A673 (cell line): ENCODE measurements at regions not wholly inside any gene's neighbourhood (a gene's known extent, or its start where the extent isn't known, plus 50 kb on each side); places are given as distances from the start of the nearest gene placed in this dataset.

Source experiments
- BruUV-seq: library from RNA; stranded (reverse); fragments of 400-500 nt; replicated peaks from 2 replicates; lab custom pipeline; 2021; lab: Mats Ljungman, UMichigan
- CTCF ChIA-PET: fragments of 300-600 bp; sonication (Branson Sonifier 250); formaldehyde crosslinking; loops from one replicate; lab custom pipeline; 2022; ENCODE audit warnings: antibody characterized with exemption; lab: Charles Lee
- POLR2A ChIA-PET: fragments of 300-600 bp; sonication (Branson Sonifier 250); formaldehyde crosslinking; loops from one replicate; lab custom pipeline; 2022; ENCODE audit warnings: antibody characterized with exemption; ENCODE audit not compliant: low non-redundant PET; lab: Charles Lee
- DNase-seq: peaks from one replicate; pipeline ENCODE4 v3.0.0-alpha.2; 2015; ENCODE audit warnings: low spot score
- H3K27ac ChIP-seq: fragments of 200-600 bp; sonication (generic); 2 replicates; pipeline ENCODE4 v1.5.1; 2016; ENCODE audit warnings: mixed run types, low read depth, mild to moderate bottlenecking, mixed read lengths, antibody characterized with exemption, low read length; ENCODE audit not compliant: poor library complexity, severe bottlenecking
- H3K27me3 ChIP-seq: fragments of 200-600 bp; sonication (generic); replicated peaks from 2 replicates; pipeline ENCODE4 v1.6.1; 2017; ENCODE audit warnings: mixed run types, low read depth, mild to moderate bottlenecking, mixed read lengths, antibody characterized with exemption, low read length; ENCODE audit not compliant: insufficient read depth, poor library complexity
- H3K36me3 ChIP-seq: fragments of 200-600 bp; sonication (generic); 2 replicates; pipeline ENCODE4 v1.6.1; 2016; ENCODE audit warnings: mixed run types, mild to moderate bottlenecking, mixed read lengths, antibody characterized with exemption, low read length; ENCODE audit not compliant: insufficient read depth, poor library complexity, severe bottlenecking
- H3K4me1 ChIP-seq: fragments of 200-600 bp; sonication (generic); 2 replicates; pipeline ENCODE4 v1.6.1; 2017; ENCODE audit warnings: mixed run types, mild to moderate bottlenecking, mixed read lengths, antibody characterized with exemption, low read length; ENCODE audit not compliant: insufficient read depth, poor library complexity, severe bottlenecking
- H3K4me3 ChIP-seq: fragments of 200-600 bp; sonication (generic); 2 replicates; pipeline ENCODE4 v1.5.1; 2016; ENCODE audit warnings: low read depth, mixed run types, mild to moderate bottlenecking, mixed read lengths, low read length; ENCODE audit not compliant: poor library complexity, severe bottlenecking
- H3K9me3 ChIP-seq: fragments of 200-600 bp; sonication (generic); 2 replicates; pipeline ENCODE4 v1.6.1; 2016; ENCODE audit warnings: mixed run types, low read depth, mild to moderate bottlenecking, mixed read lengths, antibody characterized with exemption, low read length; ENCODE audit not compliant: poor library complexity, severe bottlenecking
- CTCF ChIP-seq: fragments of 300-800, 200-600 bp; sonication (generic); conservative IDR thresholded peaks from 2 replicates; pipeline ENCODE4 v1.5.1; 2017; ENCODE audit warnings: low read depth, mild to moderate bottlenecking, antibody characterized with exemption, low read length, moderate library complexity, mixed read lengths
- EZH2 ChIP-seq: fragments of 200-600 bp; sonication (generic); IDR thresholded peaks from 2 replicates; pipeline ENCODE4 v1.6.1; 2017; ENCODE audit warnings: borderline replicate concordance, low read depth, mild to moderate bottlenecking, mixed read lengths, antibody characterized with exemption, low read length; ENCODE audit not compliant: poor library complexity, severe bottlenecking
- intact Hi-C: fragments of 100-400 bp; cut with micrococcal nuclease; formaldehyde crosslinking; loops from one replicate; pipeline ENCODE4 v1.10.0; 2022; ENCODE audit not compliant: unreplicated experiment

GRCh38 chr5:18744441-18744840 lies 1110.2 kb downstream of the TAF11L14 start:
- Histone ChIP-seq H3K36me3 (no peaks in the 10 kb centered on the region), H3K27ac (no peak overlapping the region), H3K27me3 (no peaks in the 10 kb centered on the region), H3K9me3 (peaks cover 5% of the 10 kb centered on the region), H3K4me1 (no peaks in the 10 kb centered on the region), H3K4me3 (no peak overlapping the region)
- ChIA-PET CTCF (no interaction called here), POLR2A (no interaction called here)
- intact Hi-C loops: no loop called here
- no peak for DNase-seq
- TF ChIP-seq EZH2 (no peak), CTCF (no peak)
- no TSS peak for BruUV-seq

GRCh38 chr5:18745042-18745987 lies 1111.1 kb downstream of the TAF11L14 start:
- intact Hi-C loops: no loop called here
- no peak overlapping the region for H3K27ac ChIP-seq
- no TSS peak for BruUV-seq
- H3K27me3 ChIP-seq: no peaks in the 10 kb centered on the region
- no peaks in the 10 kb centered on the region for H3K4me1 ChIP-seq
- H3K36me3 ChIP-seq: no peaks in the 10 kb centered on the region
- ChIA-PET CTCF (no interaction called here), POLR2A (no interaction called here)
- no peak overlapping the region for H3K4me3 ChIP-seq
- no peak for DNase-seq
- H3K9me3 ChIP-seq: peaks cover 5% of the 10 kb centered on the region
- TF ChIP-seq EZH2: no peak
- no peak for TF ChIP-seq CTCF

GRCh38 chr5:18745988-18746615 lies 1111.8 kb downstream of the TAF11L14 start:
- Histone ChIP-seq H3K4me1 (no peaks in the 10 kb centered on the region), H3K36me3 (no peaks in the 10 kb centered on the region), H3K4me3 (no peak overlapping the region), H3K27ac (no peak overlapping the region), H3K27me3 (no peaks in the 10 kb centered on the region), H3K9me3 (peaks cover 5% of the 10 kb centered on the region)
- ChIA-PET CTCF (no interaction called here), POLR2A (no interaction called here)
- no TSS peak for BruUV-seq
- TF ChIP-seq EZH2: no peak
- intact Hi-C loops: no loop called here
- DNase-seq: no peak
